Breast epithelium (tissue), 4 donors: ENCODE measurements at regions not wholly inside any gene's neighbourhood (a gene's known extent, or its start where the extent isn't known, plus 50 kb on each side); places are given as distances from the start of the nearest gene placed in this dataset.

ENCODE experiments used
- DNase-seq, 2 donors: peaks; one replicate each; pipeline ENCODE4 v3.0.0-alpha.2; 2019; ENCODE audit warnings: low spot score in 2 of 2
- H3K27ac ChIP-seq, 2 donors: fragments of 200-600 bp; sonication (generic) in 1 of 2; one replicate each; pipeline ENCODE4 v1.5.1; 2016 to 2019; ENCODE audit warnings: mild to moderate bottlenecking in 1 of 2
- H3K27me3 ChIP-seq, 2 donors: fragments of 200-600 bp; sonication (generic) in 1 of 2; one replicate each; pipeline versions ENCODE4 v1.5.1 to v1.6.0; 2017 to 2019; ENCODE audit warnings: control low read depth in 1 of 2, mild to moderate bottlenecking in 1 of 2
- H3K36me3 ChIP-seq: fragments of 200-600 bp; one replicate; pipeline ENCODE4 v1.5.1; 2019
- H3K4me1 ChIP-seq, 2 donors: fragments of 200-600 bp; sonication (generic); one replicate each; pipeline ENCODE4 v1.5.1; 2016 to 2019; ENCODE audit warnings: control low read depth in 1 of 2
- H3K4me3 ChIP-seq, 3 donors: fragments of 200-600 bp; sonication (generic); 1 replicate in 2 of 3; 2 replicates in 1 of 3; pipeline ENCODE4 v1.5.1; 2016 to 2019; ENCODE audit warnings: mild to moderate bottlenecking in 3 of 3, moderate library complexity in 2 of 3
- H3K9me3 ChIP-seq, 2 donors: fragments of 200-600 bp; sonication (generic) in 1 of 2; one replicate each; pipeline ENCODE4 v1.5.1; 2016 to 2019; ENCODE audit warnings: control low read depth in 1 of 2
- CTCF ChIP-seq, 3 donors: fragments of 450-650 bp; IDR thresholded peaks; one replicate each; pipeline ENCODE4 v1.5.1; 2016 to 2017; ENCODE audit warnings: antibody characterized with exemption in 3 of 3, mild to moderate bottlenecking in 3 of 3, moderate library complexity in 3 of 3
- POLR2A ChIP-seq: fragments of 450-650 bp; IDR thresholded peaks from one replicate; pipeline ENCODE4 v1.6.1; 2016; ENCODE audit warnings: antibody characterized with exemption, mild to moderate bottlenecking, moderate library complexity
- POLR2AphosphoS5 ChIP-seq, 3 donors: sonication (generic); formaldehyde crosslinking; IDR thresholded peaks; one replicate each; pipeline ENCODE4 v1.6.1; 2017; ENCODE audit warnings: antibody characterized with exemption in 3 of 3
- intact Hi-C: fragments of 100-400 bp; cut with DNase I; formaldehyde crosslinking; loops from one replicate; pipeline ENCODE4 v1.15.1; 2023; ENCODE audit warnings: low total_unique reads

GRCh38 chr4:156501962-156502361 is 469.6 kb downstream of the PDGFC start:
- H3K4me1 ChIP-seq: no peaks in the 10 kb centered on the region
- no peak for DNase-seq
- no peaks in the 10 kb centered on the region for H3K36me3 ChIP-seq
- H3K9me3 ChIP-seq: no peaks in the 10 kb centered on the region
- no peak overlapping the region for H3K4me3 ChIP-seq
- no peak for TF ChIP-seq POLR2AphosphoS5 (IDR thresholded peaks at IDR 0.05)
- no peak for TF ChIP-seq CTCF (IDR thresholded peaks at IDR 0.05)
- TF ChIP-seq POLR2A: no peak
- intact Hi-C loops: no loop called here
- H3K27me3 ChIP-seq: no peaks in the 10 kb centered on the region
- H3K27ac ChIP-seq: no peak overlapping the region

- H3K9me3 ChIP-seq: no peaks in the 10 kb centered on the region
- H3K4me3 ChIP-seq: no peak overlapping the region
- intact Hi-C loops: no loop called here
- no peak for TF ChIP-seq POLR2AphosphoS5 (IDR thresholded peaks at IDR 0.05)
- TF ChIP-seq CTCF (IDR thresholded peaks at IDR 0.05): no peak
- no peak for TF ChIP-seq POLR2A
- no peak overlapping the region for H3K27ac ChIP-seq
- H3K4me1 ChIP-seq: no peaks in the 10 kb centered on the region
- no peak for DNase-seq
- H3K36me3 ChIP-seq: no peaks in the 10 kb centered on the region
- H3K27me3 ChIP-seq: no peaks in the 10 kb centered on the region
These were observed 471.9 kb downstream of the PDGFC start for GRCh38 chr4:156499684-156500083.

- intact Hi-C loops: no loop called here
These were observed 474.1 kb downstream of the PDGFC start for GRCh38 chr4:156497486-156497885.

GRCh38 chr4:156496797-156497196 is 474.8 kb downstream of the PDGFC start:
- no peak overlapping the region for H3K27ac ChIP-seq
- no peak for TF ChIP-seq CTCF (IDR thresholded peaks at IDR 0.05)
- no peak for TF ChIP-seq POLR2AphosphoS5 (IDR thresholded peaks at IDR 0.05)
- no peak for TF ChIP-seq POLR2A
- intact Hi-C loops: no loop called here

More at GRCh38 chr4:156497486-156497885, 474.1 kb downstream of the PDGFC start:
- Histone ChIP-seq H3K4me3 (no peak overlapping the region), H3K27ac (no peak overlapping the region), H3K9me3 (no peaks in the 10 kb centered on the region), H3K4me1 (no peaks in the 10 kb centered on the region), H3K36me3 (no peaks in the 10 kb centered on the region), H3K27me3 (no peaks in the 10 kb centered on the region)
- no peak for TF ChIP-seq CTCF (IDR thresholded peaks at IDR 0.05)
- TF ChIP-seq POLR2A: no peak
- no peak for DNase-seq

GRCh38 chr4:156495836-156496235 is 475.8 kb downstream of the PDGFC start:
- H3K27me3 ChIP-seq: no peaks in the 10 kb centered on the region
- no peak overlapping the region for H3K4me3 ChIP-seq
- no peaks in the 10 kb centered on the region for H3K9me3 ChIP-seq
- intact Hi-C loops: no loop called here
- TF ChIP-seq CTCF (IDR thresholded peaks at IDR 0.05) (no peak), POLR2AphosphoS5 (IDR thresholded peaks at IDR 0.05) (no peak), POLR2A (no peak)
- no peak overlapping the region for H3K27ac ChIP-seq
- H3K4me1 ChIP-seq: no peaks in the 10 kb centered on the region
- DNase-seq: no peak
- H3K36me3 ChIP-seq: no peaks in the 10 kb centered on the region

More at GRCh38 chr4:156496797-156497196, 474.8 kb downstream of the PDGFC start:
- Histone ChIP-seq H3K36me3 (no peaks in the 10 kb centered on the region), H3K4me1 (no peaks in the 10 kb centered on the region), H3K4me3 (no peak overlapping the region), H3K27me3 (no peaks in the 10 kb centered on the region), H3K9me3 (no peaks in the 10 kb centered on the region)
- no peak for DNase-seq
